GM21825 (cell line): ENCODE measurements at regions not wholly inside any gene's neighbourhood (a gene's known extent, or its start where the extent isn't known, plus 50 kb on each side); places are given as distances from the start of the nearest gene placed in this dataset.

Source experiments
- ATAC-seq: cut with Tn5 transposase; IDR thresholded peaks from one replicate; pipeline ENCODE4 v1.9.1; 2021; ENCODE audit warnings: mild to moderate bottlenecking, moderate library complexity; ENCODE audit not compliant: unreplicated experiment

GRCh38 chr9:96183751-96184150 lies 118.2 kb downstream of the HSD17B3 start:
- no peak for ATAC-seq

- ATAC-seq: no peak
These were observed 123.8 kb downstream of the HSD17B3 start for GRCh38 chr9:96178153-96178552.

GRCh38 chr9:96177719-96178028 lies 124.3 kb downstream of the HSD17B3 start:
- ATAC-seq: no peak

GRCh38 chr9:96177005-96177718 lies 124.8 kb downstream of the HSD17B3 start:
- no peak for ATAC-seq

GRCh38 chr9:96175796-96176195 lies 126.2 kb downstream of the HSD17B3 start:
- ATAC-seq: no peak

- no peak for ATAC-seq
These were observed 127.0 kb downstream of the HSD17B3 start for GRCh38 chr9:96175001-96175400.

GRCh38 chr9:96174371-96174770 lies 127.6 kb downstream of the HSD17B3 start:
- no peak for ATAC-seq

GRCh38 chr9:96173640-96174039 lies 128.3 kb downstream of the HSD17B3 start:
- ATAC-seq: no peak

GRCh38 chr9:96172797-96173196 lies 129.2 kb downstream of the HSD17B3 start:
- no peak for ATAC-seq

- no peak for ATAC-seq
These were observed 130.2 kb downstream of the HSD17B3 start for GRCh38 chr9:96171728-96172127.

GRCh38 chr9:96169901-96170300 lies 132.1 kb downstream of the HSD17B3 start:
- no peak for ATAC-seq

- no peak for ATAC-seq
These were observed 132.5 kb downstream of the HSD17B3 start for GRCh38 chr9:96169484-96169883.

GRCh38 chr9:96168882-96169281 lies 133.1 kb downstream of the HSD17B3 start:
- no peak for ATAC-seq

GRCh38 chr9:96167011-96167410 lies 135.0 kb downstream of the HSD17B3 start:
- ATAC-seq: no peak

GRCh38 chr9:96164268-96164683 lies 137.7 kb downstream of the HSD17B3 start:
- ATAC-seq: no peak

GRCh38 chr9:96163712-96164111 lies 138.3 kb downstream of the HSD17B3 start:
- no peak for ATAC-seq

- ATAC-seq: no peak
These were observed 138.8 kb downstream of the HSD17B3 start for GRCh38 chr9:96163161-96163560.

- no peak for ATAC-seq
These were observed 140.2 kb downstream of the HSD17B3 start for GRCh38 chr9:96161819-96162218.

- ATAC-seq: no peak
These were observed 141.1 kb downstream of the HSD17B3 start for GRCh38 chr9:96160866-96161265.

- ATAC-seq: no peak
These were observed 141.8 kb downstream of the HSD17B3 start for GRCh38 chr9:96160168-96160567.

- no peak for ATAC-seq
These were observed 142.4 kb downstream of the HSD17B3 start for GRCh38 chr9:96159596-96159995.

- ATAC-seq: no peak
These were observed 142.9 kb downstream of the HSD17B3 start for GRCh38 chr9:96158909-96159575.

- ATAC-seq: no peak
These were observed 143.8 kb downstream of the HSD17B3 start for GRCh38 chr9:96158147-96158546.
